LNCaP clone FGC (cell line): ENCODE measurements at regions not wholly inside any gene's neighbourhood (a gene's known extent, or its start where the extent isn't known, plus 50 kb on each side); places are given as distances from the start of the nearest gene placed in this dataset.
"Not testable (repeated sequence)": the region's sequence is repeated elsewhere in the genome, so short reads cannot be mapped to it uniquely, and the experiment has no call there.

Source experiments
- DNase-seq: peaks from one replicate; pipeline ENCODE4 v3.0.0-alpha.2; 2011; ENCODE audit warnings: low read depth
- H3K4me3 ChIP-seq: 2 replicates; pipeline ENCODE4 v1.5.1; 2011; ENCODE audit warnings: mild to moderate bottlenecking, low read depth, low read length, control low read depth
- TF ChIP-seq, protein P1 (sequence below): IDR thresholded peaks from 2 replicates; pipeline ENCODE4 v1.5.1; 2012; ENCODE audit warnings: mild to moderate bottlenecking; ENCODE audit not compliant: control insufficient read depth, insufficient read depth; ENCODE audit errors: extremely low read depth

DNA sequence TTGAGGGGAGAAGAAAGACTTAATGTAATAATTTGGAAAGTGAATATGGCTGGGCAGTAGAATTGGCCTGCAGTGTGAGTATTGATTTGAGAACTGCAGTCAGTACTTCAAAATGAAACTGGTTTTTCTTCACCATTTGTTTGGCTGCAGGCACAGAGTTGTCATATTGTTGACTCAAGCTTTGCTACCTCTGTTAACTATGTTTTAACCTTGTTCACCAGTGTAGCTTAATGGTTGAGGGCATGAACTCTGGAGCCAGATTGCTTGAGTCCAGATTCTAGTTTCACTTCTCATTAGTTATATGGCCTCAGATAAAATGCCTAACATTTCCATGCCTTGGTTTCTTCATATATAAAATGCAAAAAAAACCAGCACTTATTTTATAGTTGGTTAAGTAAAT is 64.1 kb downstream of the CFAP44 start:
- TF ChIP-seq, protein P1, sequence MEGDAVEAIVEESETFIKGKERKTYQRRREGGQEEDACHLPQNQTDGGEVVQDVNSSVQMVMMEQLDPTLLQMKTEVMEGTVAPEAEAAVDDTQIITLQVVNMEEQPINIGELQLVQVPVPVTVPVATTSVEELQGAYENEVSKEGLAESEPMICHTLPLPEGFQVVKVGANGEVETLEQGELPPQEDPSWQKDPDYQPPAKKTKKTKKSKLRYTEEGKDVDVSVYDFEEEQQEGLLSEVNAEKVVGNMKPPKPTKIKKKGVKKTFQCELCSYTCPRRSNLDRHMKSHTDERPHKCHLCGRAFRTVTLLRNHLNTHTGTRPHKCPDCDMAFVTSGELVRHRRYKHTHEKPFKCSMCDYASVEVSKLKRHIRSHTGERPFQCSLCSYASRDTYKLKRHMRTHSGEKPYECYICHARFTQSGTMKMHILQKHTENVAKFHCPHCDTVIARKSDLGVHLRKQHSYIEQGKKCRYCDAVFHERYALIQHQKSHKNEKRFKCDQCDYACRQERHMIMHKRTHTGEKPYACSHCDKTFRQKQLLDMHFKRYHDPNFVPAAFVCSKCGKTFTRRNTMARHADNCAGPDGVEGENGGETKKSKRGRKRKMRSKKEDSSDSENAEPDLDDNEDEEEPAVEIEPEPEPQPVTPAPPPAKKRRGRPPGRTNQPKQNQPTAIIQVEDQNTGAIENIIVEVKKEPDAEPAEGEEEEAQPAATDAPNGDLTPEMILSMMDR: no peak
- DNase-seq: no peak
- no peak overlapping the region for H3K4me3 ChIP-seq

DNA sequence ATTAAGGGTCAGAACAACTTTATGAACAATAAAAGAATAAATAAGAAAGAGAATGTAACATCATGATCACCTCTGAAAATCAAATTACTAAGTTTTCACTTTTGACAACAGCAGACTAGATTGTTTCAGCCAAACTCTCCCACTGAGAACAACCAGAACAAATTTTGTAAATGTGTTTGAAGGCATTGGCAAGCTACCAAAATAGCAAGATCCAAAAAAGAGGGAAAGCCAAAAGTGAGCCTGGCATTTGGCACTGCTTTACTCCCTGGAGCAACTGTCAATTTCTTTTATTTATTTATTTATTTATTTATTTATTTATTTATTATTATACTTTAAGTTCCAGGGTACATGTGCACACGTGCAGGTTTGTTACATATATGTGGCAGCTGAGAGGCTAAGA is 67.2 kb downstream of the CFAP44 start:
- H3K4me3 ChIP-seq: no peak overlapping the region
- TF ChIP-seq, protein P1: no peak
- no peak for DNase-seq

DNA sequence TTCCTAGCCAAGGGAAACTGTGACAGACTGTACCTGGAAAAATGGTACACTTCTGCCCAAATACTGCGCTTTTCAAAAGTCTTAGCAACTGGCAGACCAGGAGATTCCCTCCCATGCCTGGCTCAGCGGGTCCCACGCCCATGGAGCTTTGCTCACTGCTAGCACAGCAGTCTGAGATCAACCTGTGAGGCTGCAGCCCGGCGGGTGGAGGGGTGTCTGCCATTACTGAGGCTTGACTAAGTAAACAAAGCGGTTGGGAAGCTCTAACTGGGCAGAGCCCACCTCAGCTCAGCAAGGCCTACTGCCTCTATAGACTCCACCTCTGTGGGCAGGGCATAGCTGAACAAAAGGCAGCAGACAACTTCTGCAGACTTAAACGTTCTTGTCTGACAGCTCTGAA is 74.5 kb downstream of the CFAP44 start:
- not testable (repeated sequence) for H3K4me3 ChIP-seq, DNase-seq

DNA sequence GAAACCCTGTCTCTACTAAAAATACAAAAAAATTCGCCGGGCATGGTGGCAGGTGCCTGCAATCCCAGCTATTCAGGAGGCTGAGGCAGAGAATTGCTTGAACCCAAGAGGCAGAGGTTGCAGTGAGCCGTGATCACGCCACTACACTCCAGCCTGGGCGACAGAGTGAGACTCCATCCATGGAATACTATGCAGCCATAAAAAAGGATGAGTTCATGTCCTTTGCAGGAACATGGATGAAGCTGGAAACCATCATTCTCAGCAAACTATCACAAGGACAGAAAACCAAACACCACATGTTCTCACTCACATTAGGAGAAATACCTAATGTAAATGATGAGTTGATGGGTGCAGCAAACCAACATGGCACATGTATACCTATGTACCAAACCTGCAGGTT is 86.0 kb downstream of the CFAP44 start:
- not testable (repeated sequence) for H3K4me3 ChIP-seq

DNA sequence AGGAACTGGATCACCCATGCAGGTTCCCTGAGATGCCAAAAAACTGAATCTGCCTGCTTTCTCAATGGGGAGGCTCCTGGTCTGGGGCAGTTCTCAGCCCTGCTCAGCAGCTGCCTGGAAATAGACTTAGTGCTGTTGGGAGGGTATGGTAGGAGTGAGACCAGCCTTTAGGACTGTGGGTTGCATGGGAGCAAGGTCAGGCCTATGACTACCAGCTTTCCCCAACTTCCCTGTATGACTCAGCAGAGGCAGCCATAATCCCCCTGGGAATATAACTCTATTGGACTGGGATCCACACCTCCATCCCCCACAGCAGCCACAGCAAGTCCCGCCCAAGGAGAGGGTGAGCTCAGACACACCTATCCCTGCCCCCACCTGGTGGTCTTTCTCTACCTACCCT is 87.0 kb downstream of the CFAP44 start:
- DNase-seq: no peak
- H3K4me3 ChIP-seq: no peak overlapping the region
- TF ChIP-seq, protein P1: no peak

More for the DNA sequence above, 86.0 kb downstream of the CFAP44 start:
- DNase-seq: not testable (repeated sequence)

DNA sequence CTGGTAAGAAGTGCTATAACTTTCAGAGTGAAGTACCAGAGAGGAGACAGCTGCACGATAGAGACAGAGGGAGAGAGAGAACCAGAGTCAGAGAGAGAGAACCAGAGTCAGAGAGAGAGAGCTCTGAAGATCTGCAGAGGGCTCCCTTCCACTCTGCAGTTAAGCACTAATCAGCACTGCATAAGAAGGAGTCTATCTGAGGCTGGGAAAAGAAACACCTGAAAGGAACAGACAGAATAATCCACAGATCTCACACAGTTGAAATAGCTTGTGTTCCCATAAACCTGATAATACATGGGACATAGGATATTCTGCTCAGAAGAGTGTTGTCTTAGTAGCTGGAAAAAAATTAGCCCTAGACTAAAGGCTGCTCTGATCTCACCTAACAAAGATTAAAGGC is 87.6 kb downstream of the CFAP44 start:
- no peak overlapping the region for H3K4me3 ChIP-seq
- DNase-seq: no peak
- TF ChIP-seq, protein P1: no peak

DNA sequence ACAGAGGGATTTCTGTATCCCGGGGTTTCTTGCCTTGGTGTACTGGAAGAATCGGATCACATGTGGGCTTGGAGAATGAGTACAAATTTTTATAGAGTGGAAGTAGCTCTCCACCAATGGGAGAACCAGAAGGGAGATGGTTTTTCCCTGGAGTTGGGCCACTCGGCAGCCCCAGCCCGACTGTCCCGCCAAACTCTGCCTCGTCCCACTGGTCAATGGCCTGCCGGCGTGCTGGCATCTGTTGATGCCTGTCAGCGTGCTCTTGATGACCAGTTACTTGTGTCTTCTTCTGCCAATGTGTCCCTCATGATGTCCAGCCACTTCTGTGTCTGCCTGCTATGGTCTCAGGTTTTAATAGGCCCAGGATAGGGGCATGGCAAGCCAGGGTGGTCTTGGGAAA is 100.5 kb downstream of the CFAP44 start:
- H3K4me3 ChIP-seq: no peak overlapping the region
- no peak for DNase-seq
- TF ChIP-seq, protein P1: no peak

DNA sequence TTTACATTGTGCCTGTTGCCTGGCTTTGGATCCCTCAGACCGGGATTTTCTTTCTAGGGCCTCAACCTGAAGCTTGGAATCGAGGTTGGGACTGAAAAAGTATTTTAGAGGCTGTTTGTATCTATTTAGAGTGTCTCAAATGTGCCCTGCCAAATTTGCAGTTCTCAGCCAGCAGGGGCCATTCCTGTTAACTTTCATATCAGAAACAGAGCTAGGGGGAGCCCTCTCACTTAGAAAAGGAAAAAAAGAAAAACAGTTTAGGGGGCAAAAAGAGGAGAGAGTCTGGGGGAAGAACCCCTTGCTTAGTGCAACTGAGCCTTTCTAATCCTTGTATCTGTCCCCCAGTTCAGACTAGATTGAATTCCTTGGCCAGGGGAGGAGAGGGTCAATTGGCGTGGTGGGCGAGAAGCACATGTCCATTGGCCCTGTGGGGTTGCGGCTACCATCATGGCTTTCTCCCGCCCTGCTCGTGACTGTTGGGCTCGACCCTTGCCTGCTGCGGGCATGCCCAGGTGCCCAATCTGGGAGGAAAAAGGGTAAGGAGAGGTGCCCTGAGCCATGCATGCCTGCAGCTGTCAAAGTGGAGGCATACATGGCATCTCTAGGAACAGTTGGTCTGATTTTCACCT is 101.6 kb downstream of the CFAP44 start:
- H3K4me3 ChIP-seq: no peak overlapping the region
- no peak for DNase-seq
- TF ChIP-seq, protein P1: peak; percentile 30; the same call in 1 of the 2 replicates
